Activated CD4-positive, alpha-beta T cell treated with anti-CD3 and anti-CD28 coated beads, Interleukin-2, amount 50 U/mL, for 24 hours (primary cell): ENCODE measurements at regions not wholly inside any gene's neighbourhood (a gene's known extent, or its start where the extent isn't known, plus 50 kb on each side); places are given as distances from the start of the nearest gene placed in this dataset.
"Not testable (repeated sequence)": the region's sequence is repeated elsewhere in the genome, so short reads cannot be mapped to it uniquely, and the experiment has no call there.

Source experiments
- DNase-seq, 2 donors: peaks; one replicate each; pipeline ENCODE4 v3.0.0-alpha.2; 2020; ENCODE audit warnings: low read depth in 1 of 2, low spot score in 1 of 2

- no peak for DNase-seq
These were observed 71.0 kb downstream of the COQ2 start for GRCh38 chr4:83213640-83214039.

GRCh38 chr4:83212041-83212851, 72.4 kb downstream of the COQ2 start:
- peak in 1 of 2 donors; percentile 29 for DNase-seq

GRCh38 chr4:83209419-83209818, 75.2 kb downstream of the COQ2 start:
- DNase-seq: no peak

- no peak for DNase-seq
These were observed 75.9 kb downstream of the COQ2 start for GRCh38 chr4:83208371-83209365.

DNA sequence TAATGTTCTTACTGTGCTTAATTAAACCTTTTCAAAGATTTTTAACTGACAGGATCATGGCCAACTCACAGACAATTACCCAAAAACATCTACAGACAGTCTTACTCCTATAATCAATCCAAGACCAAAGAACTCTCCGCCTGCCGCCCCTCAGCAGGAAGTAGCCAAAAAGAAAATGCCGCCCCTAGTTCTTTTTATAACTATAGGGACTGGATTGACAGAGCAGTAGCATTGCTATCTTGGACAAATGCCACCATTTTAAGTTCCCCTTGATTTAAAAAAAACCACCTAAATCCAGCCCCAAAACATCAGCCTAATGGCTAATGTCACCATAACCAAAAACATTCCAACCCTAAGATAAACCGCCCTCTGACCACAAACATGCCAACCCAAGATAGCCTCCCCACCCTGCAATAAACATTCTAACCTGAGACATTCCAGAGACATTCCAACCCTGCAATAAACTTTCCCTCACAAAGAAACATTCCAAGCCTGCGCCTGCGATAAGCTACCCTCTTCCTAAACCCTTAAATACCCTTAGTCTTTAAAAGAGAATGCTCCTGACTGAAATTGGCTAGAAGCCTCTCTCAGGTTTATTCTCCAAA, 77.0 kb downstream of the COQ2 start:
- no peak for DNase-seq

DNA sequence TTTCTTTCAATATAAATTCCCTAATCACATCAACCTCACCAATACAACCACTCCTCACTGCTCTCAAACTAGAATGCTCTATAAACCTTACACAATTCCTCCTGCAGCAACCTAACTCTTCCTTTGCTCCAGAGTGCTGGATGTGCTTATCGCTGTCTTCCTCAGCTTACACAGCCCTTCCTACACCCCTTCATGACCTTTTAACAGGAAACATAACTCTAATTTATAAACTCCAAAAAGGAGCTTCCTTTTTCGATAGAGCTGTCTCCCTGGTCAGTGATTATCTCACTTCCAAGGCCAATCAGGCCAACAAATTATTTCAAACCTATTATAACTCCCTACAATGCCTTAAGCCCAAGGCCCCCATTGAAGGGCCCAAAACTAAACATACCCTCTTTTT, 78.8 kb downstream of the COQ2 start:
- DNase-seq: no peak

DNA sequence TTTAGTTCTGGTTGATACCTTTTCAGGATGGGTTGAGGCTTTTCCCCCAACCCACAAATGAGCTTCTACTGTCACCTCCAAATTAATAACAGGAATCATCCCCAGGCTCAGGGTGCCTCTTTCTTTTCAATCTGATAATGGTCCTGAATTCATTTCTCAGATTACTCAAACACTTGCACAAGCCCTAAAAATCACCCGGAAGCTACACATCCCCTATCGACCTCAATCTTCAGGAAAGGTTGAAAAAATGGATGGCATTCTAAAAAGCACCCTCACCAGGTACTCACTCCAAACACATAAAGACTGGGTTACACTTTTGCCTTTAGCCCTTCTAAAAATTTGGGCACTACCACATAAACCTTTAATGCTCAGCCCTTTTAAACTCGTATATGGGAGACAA, 79.9 kb downstream of the COQ2 start:
- no peak for DNase-seq

- DNase-seq: no peak
These were observed 82.8 kb downstream of the COQ2 start for GRCh38 chr4:83201761-83202160.

GRCh38 chr4:83197555-83198235, 83.2 kb upstream of the PLAC8 start:
- DNase-seq: no peak

DNA sequence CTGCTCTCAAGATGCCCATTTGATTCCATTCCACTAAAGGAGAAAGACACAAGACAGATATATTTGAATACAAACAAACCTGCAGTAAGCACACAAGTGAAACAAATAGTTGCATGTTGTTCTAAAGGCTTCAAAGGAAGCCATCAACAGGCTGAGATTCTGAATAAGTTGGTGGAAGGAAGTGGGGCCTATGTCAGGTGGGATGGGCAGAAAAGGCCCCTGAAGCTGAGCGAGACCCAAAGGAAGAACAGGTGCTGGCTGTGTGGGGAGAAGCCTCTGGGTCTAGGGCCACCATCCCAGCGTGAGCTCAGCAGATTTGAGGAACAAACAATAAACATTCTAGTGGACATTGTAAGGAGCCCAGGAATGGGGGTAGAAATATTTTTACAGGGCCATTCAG, 82.4 kb upstream of the PLAC8 start:
- DNase-seq: no peak

DNA sequence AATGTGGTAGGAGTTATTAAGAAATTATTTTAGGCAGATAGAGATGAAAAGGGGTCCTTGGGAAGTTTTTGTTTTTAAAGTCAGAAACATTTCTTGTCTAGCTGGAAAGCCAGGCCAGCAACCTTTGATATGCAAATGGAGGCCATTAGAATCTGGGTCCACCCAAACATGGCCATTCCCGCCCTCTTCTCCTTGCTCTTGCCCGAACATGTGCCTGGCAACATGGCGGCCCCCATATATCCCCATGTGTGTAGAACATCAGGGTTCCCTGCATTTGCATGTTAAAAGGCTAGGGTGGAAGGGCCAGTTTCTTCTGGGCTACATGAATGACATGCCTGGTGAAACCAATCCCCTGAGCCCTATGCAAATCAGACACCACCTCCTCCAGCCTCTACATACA, 80.7 kb upstream of the PLAC8 start:
- DNase-seq: no peak

GRCh38 chr4:83194588-83194987, 80.1 kb upstream of the PLAC8 start:
- DNase-seq: not testable (repeated sequence)

DNA sequence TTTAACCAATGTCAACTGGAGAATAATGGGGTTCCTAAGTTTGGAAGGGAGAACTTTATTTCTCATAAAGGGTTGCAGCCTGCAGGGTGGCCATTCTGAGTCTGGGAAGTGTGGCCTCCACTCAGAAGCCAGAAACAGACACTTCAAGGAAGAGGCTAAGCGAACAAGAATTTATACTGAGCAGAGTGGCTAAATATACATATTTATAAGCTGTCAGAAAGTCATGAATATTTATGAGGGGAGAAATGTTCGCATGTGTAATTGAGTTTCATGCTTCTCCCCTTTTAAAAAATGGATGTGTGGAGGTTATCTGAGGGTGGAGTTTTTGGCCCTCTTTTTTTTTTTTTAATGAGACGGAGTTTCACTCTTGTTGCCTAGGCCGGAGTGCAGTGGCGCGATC, 78.1 kb upstream of the PLAC8 start:
- DNase-seq: no peak

- DNase-seq: no peak
These were observed 76.5 kb upstream of the PLAC8 start for GRCh38 chr4:83191026-83191425.

GRCh38 chr4:83189631-83190136, 75.2 kb upstream of the PLAC8 start:
- no peak for DNase-seq

DNA sequence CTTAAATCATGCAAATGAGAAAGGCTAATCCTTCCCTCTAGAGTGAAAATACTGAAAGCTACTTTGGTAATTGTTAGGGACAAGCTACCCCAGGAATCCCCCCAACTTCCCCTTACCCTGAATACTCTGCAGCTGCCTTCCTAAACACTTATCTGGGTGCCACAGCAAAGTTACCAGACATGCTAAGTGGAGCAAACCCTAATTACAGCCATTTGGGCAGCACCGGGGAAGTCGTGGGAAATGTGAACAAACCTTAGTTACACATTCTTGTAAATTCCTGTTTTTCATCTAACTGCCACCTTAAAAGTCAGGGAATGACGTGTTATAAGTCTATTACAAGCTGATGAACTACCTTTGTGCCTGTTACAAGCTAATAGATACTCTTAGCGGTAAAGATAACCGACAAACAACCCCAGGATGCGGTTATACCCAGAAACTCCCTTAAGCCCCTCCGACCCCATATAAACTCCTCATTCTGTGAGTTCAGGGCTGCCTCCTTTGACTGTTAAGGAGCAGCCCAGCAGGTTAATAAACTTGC, 66.0 kb upstream of the PLAC8 start:
- DNase-seq: no peak

GRCh38 chr4:83179205-83179604, 64.7 kb upstream of the PLAC8 start:
- DNase-seq: no peak

DNA sequence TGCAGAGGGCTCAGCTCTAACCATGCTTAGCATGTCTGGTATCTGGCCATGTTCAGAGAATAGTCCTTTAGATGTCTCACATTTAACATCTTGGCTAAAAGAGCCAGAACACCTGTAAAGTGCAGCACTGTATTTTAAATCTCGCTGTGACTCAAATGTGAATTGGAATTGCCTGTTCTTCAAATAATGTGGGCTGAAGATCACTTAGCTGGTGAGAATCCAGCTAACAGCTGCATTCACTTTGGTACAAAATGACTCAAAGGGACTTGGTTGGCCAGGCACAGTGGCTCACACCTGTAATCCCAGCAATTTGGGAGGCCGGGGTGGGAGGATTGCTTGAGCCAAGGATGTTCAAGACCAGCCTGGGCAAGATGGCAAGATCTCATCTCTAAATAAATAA, 63.5 kb upstream of the PLAC8 start:
- no peak for DNase-seq

DNA sequence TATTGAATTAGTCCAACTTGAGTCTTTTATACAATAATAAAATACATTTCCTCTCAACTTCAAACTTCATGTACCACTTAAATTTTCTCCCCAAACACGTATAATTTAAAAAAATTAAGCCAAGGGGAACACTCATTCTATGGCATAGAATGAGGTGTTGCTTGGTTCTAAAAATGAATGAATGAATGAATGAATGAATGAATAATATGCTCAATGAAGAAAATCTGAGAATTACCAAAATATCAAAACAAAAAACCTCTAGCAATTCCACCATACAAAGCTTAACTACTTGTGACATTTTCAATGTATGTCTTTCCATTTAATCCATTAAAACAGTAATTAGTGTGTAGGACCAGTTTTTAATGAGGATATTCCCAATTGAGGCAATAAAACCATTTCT, 62.7 kb upstream of the PLAC8 start:
- DNase-seq: no peak

DNA sequence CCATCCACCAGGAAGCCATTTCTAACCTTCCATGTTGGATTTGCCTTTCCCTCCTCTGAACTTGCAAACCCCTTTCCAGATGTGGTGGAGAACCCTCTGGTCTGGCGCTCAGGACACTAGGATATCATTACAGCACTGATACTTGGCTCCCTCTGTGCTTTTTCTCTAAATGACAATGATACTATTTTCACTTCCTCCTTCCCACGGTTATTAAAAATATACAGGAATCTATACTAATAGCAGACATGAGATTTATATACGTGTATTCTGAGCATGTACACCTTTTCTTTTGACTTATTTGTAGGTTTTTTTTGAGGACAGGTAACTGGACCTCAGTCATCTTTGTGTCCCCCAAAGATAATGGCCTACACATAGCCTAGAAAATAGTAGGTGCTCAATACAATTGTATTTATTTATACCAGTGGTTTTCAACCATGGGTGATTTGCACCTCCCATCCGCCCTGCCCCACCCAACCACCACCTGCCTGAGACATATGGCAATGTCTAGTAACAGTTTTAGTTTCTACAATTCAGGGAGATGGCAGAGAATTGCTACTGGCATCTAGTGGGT, 60.4 kb upstream of the PLAC8 start:
- DNase-seq: no peak
